NCI-H1105 treated with DMSO at 0.1 percent for 48 hours (cell line): ENCODE measurements at regions not wholly inside any gene's neighbourhood (a gene's known extent, or its start where the extent isn't known, plus 50 kb on each side); places are given as distances from the start of the nearest gene placed in this dataset.
"Not testable (repeated sequence)": the region's sequence is repeated elsewhere in the genome, so short reads cannot be mapped to it uniquely, and the experiment has no call there.

Experiments
- DNase-seq: peaks from one replicate; lab custom pipeline; 2025; lab: John Stamatoyannopoulos, UW

GRCh38 chrX:73943693-73944562, 91.4 kb upstream of the XIST start:
- DNase-seq: peak; percentile 79

GRCh38 chrX:73940893-73941470, 88.5 kb upstream of the XIST start:
- DNase-seq: no peak

GRCh38 chrX:73937843-73938242, 85.3 kb upstream of the XIST start:
- DNase-seq: not testable (repeated sequence)

- DNase-seq: no peak
These were observed 80.0 kb upstream of the XIST start for GRCh38 chrX:73932522-73932921.

DNA sequence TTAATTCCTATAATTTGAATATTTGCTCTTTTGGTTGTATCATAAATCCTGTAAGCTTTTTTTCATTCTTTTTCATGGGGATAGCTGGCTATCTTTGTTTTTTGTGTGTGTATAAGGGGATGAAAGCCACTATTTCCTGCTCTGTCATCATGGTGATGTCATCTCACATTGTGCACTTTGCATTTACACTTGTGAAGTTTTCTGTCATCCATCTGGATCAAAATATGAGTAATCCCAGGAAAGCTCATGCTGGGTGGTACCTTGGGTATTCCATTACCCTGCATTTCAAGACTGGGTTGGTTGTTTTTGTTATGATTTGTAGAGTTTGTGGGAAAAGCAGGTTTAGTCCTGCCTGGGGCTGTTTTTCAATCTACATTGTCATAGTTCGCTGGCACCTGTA, 77.8 kb upstream of the XIST start:
- no peak for DNase-seq

DNA sequence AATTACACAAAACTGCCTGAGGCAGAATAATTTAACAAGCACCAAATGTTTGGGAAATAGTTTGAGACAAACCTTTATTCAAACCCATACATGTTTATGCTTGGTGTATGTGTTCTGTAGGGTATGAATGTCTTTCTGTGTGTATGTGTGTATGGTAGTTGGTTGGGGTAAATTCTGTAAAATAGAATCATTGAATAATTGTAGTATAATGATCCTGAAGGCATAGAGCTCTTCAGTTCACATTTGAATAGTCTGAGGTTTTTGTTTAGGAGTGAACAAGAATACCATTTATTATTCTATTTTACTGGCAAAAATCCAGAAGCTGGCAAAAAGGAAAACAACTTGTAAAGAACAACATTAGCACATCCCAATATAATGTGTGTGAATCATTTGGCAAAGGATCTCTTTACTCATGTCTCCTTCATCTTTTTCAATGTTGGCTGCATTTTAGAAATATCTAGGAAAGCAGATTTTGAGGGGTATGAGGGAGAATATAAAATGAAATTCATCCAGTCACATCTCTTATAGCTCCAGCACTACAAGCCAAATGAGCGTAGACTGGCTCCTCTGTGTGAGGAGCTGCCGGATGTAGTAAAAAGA, 70.4 kb upstream of the XIST start:
- peak; percentile 0 for DNase-seq

- DNase-seq: no peak
These were observed 64.6 kb upstream of the XIST start for GRCh38 chrX:73916931-73917667.

DNA sequence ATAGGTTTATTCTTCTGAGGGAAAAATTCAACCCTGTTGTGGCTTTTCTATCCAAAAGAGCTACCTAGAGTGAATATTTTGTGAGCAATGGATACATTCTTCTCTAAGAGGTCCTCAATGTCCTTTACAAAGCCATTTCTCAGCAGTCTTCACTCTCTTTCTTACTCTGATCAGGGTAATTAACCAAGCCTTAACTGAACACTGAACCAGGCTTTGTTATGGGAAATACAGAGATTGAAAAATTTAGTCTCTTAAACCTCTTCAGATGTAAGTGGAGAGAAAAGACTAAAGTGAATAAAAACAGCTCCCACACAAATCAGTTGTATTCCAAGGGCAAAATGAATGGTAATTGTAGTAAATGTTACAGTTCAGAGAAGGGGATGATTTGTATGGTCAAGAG, 64.0 kb upstream of the XIST start:
- DNase-seq: no peak

DNA sequence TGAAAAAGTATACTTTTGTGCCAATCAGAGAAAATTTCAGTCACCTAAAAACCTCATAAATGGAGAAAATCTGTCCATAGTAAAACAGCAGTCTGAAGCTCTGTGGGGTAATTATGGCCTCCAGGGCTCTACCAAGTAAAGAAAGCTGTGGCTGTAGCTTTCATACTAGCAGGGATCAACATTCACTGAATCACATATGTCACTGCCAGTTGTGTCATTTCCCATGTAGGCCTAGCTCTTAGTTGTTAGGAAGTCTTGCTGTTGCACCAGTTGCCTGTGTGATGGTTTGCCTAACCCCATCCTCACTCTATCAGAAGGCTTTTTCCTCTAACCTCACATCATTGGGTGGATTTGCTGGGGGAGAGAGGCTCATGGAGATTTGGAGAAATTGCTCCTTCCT, 62.3 kb upstream of the XIST start:
- not testable (repeated sequence) for DNase-seq

- no peak for DNase-seq
These were observed 61.1 kb upstream of the XIST start for GRCh38 chrX:73913580-73913979.

DNA sequence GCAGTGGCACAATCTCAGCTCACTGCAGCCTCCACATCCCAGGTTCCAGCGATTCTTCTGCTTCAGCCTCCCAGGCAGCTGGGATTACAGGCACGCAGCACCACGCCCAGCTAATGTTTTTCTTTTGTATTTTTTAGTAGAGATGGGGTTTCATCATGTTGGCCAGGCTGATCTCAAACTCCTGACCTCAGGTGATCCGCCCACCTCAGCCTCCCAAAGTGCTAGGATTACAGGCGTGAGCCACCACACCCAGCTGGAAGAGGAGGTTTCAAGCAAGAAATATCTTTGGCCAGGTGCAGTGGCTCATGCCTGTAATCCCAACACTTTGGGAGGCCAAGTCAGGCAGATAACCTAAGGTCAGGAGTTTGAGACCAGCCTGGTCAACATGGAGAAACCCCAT, 59.4 kb upstream of the XIST start:
- DNase-seq: not testable (repeated sequence)

DNA sequence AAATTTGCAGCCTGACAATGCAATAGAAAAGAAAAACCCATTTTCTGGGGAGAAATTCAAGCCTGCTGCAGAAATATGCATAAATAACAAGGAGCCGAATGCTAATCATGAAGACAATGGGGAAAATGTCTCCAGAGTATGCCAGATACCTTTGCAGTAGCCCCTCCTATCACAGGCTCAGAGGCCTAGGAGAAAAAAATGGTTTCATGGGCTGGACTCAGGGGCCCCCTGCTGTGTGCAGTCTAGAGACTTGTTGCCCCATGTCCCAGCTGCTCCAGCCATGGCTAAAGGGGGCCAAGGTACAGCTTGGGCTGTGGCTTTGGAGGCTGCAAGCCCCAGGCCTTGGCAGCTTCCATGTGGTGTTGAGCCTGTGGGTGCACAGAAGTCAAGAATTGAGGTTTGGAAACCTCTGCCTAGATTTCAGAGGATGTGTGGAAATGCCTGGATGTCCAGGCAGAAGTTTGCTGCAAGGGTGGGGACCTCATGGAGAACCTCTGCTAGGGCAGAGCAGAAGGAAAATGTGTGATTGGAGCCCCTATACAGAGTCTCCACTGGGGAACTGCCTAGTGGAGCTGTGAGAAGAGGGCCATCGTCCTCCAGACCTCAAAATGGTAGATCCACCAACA, 53.3 kb upstream of the XIST start:
- DNase-seq: not testable (repeated sequence)

DNA sequence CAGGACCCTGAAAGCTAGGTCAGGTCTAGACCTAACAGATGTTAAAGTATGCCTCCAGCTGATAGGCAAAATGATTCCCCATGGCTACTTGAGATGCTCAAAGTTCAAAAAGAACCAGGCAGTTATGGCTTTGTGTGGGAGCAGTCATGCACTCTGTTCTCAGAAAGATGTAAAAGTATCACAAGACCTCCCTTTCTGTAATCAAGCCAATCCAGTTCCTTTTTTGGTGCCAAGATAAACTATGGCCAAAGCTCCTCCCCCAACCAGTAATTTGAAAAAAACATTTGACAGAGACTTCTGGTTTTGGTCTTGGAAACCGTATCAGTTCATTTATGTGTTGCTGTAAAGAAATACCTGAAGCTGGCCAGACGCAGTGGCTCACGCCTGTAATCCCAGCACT, 51.4 kb upstream of the XIST start:
- no peak for DNase-seq
